GM21528 (cell line): ENCODE measurements at regions not wholly inside any gene's neighbourhood (a gene's known extent, or its start where the extent isn't known, plus 50 kb on each side); places are given as distances from the start of the nearest gene placed in this dataset.

Source experiments
- ATAC-seq: cut with Tn5 transposase; IDR thresholded peaks from one replicate; pipeline ENCODE4 v1.9.1; 2021; ENCODE audit warnings: mild to moderate bottlenecking, moderate library complexity; ENCODE audit not compliant: unreplicated experiment, low FRiP score

GRCh38 chr12:115716551-115716950 is 560.9 kb downstream of the MED13L start:
- ATAC-seq: no peak

GRCh38 chr12:115712676-115713075 is 564.8 kb downstream of the MED13L start:
- ATAC-seq: no peak

GRCh38 chr12:115710104-115710564 is 567.4 kb downstream of the MED13L start:
- no peak for ATAC-seq

GRCh38 chr12:115709540-115710011 is 567.9 kb downstream of the MED13L start:
- no peak for ATAC-seq

- no peak for ATAC-seq
Measured at GRCh38 chr12:115708801-115709200, 568.7 kb downstream of the MED13L start.

GRCh38 chr12:115700896-115701465 is 576.5 kb downstream of the MED13L start:
- ATAC-seq: no peak

GRCh38 chr12:115700081-115700480 is 577.4 kb downstream of the MED13L start:
- ATAC-seq: no peak

GRCh38 chr12:115698257-115698656 is 579.2 kb downstream of the MED13L start:
- no peak for ATAC-seq

- no peak for ATAC-seq
Measured at GRCh38 chr12:115697340-115697739, 580.2 kb downstream of the MED13L start.

GRCh38 chr12:115694564-115694963 is 582.9 kb downstream of the MED13L start:
- no peak for ATAC-seq

- no peak for ATAC-seq
Measured at GRCh38 chr12:115693970-115694369, 583.5 kb downstream of the MED13L start.

GRCh38 chr12:115691123-115691522 is 586.4 kb downstream of the MED13L start:
- ATAC-seq: no peak

GRCh38 chr12:115687094-115687493 is 590.4 kb downstream of the MED13L start:
- ATAC-seq: no peak

- ATAC-seq: no peak
Measured at GRCh38 chr12:115683240-115683780, 594.2 kb downstream of the MED13L start.

GRCh38 chr12:115680967-115681366 is 596.5 kb downstream of the MED13L start:
- ATAC-seq: no peak

GRCh38 chr12:115672506-115673080 is 604.9 kb downstream of the MED13L start:
- no peak for ATAC-seq

- ATAC-seq: no peak
Measured at GRCh38 chr12:115672086-115672485, 605.4 kb downstream of the MED13L start.

GRCh38 chr12:115670869-115671268 is 606.6 kb downstream of the MED13L start:
- no peak for ATAC-seq

GRCh38 chr12:115667116-115667515 is 610.4 kb downstream of the MED13L start:
- ATAC-seq: no peak

GRCh38 chr12:115666168-115666567 is 611.3 kb downstream of the MED13L start:
- no peak for ATAC-seq

- no peak for ATAC-seq
Measured at GRCh38 chr12:115661112-115661511, 616.4 kb downstream of the MED13L start.

- ATAC-seq: no peak
Measured at GRCh38 chr12:115660211-115660805, 617.2 kb downstream of the MED13L start.
